ENCODE measurements at regions not wholly inside any gene's neighbourhood (a gene's known extent, or its start where the extent isn't known, plus 50 kb on each side); places are given as distances from the start of the nearest gene placed in this dataset.

DNA sequence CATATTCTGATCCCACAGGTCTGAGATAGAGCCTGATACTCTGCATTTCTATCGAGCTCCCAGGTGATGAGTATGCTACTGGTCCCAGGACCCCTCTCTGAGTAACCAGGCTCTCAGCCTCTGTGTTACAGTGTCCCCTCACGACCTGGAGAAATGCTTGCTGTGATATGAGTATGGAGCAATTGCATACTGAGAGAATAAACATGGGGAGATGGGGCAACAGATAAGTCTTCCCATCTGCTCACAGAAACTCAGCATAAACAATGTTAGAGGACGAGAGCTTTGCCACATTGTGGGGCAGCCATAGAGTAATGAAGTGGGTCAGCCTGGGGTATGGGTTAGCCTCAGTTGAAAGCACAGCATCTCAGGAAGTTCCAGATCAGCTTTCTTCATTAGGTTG is 82.6 kb upstream of the HS3ST1 start:
- TF ChIP-seq, protein P1, sequence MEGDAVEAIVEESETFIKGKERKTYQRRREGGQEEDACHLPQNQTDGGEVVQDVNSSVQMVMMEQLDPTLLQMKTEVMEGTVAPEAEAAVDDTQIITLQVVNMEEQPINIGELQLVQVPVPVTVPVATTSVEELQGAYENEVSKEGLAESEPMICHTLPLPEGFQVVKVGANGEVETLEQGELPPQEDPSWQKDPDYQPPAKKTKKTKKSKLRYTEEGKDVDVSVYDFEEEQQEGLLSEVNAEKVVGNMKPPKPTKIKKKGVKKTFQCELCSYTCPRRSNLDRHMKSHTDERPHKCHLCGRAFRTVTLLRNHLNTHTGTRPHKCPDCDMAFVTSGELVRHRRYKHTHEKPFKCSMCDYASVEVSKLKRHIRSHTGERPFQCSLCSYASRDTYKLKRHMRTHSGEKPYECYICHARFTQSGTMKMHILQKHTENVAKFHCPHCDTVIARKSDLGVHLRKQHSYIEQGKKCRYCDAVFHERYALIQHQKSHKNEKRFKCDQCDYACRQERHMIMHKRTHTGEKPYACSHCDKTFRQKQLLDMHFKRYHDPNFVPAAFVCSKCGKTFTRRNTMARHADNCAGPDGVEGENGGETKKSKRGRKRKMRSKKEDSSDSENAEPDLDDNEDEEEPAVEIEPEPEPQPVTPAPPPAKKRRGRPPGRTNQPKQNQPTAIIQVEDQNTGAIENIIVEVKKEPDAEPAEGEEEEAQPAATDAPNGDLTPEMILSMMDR (IDR thresholded peaks at IDR 0.05): no peak
- no peak for TF ChIP-seq POLR2A (IDR thresholded peaks at IDR 0.05)

Data from heart left ventricle (tissue), 13 donors.